ENCODE measurements at regions not wholly inside any gene's neighbourhood (a gene's known extent, or its start where the extent isn't known, plus 50 kb on each side); places are given as distances from the start of the nearest gene placed in this dataset.
"Not testable (repeated sequence)": the region's sequence is repeated elsewhere in the genome, so short reads cannot be mapped to it uniquely, and the experiment has no call there.

DNA sequence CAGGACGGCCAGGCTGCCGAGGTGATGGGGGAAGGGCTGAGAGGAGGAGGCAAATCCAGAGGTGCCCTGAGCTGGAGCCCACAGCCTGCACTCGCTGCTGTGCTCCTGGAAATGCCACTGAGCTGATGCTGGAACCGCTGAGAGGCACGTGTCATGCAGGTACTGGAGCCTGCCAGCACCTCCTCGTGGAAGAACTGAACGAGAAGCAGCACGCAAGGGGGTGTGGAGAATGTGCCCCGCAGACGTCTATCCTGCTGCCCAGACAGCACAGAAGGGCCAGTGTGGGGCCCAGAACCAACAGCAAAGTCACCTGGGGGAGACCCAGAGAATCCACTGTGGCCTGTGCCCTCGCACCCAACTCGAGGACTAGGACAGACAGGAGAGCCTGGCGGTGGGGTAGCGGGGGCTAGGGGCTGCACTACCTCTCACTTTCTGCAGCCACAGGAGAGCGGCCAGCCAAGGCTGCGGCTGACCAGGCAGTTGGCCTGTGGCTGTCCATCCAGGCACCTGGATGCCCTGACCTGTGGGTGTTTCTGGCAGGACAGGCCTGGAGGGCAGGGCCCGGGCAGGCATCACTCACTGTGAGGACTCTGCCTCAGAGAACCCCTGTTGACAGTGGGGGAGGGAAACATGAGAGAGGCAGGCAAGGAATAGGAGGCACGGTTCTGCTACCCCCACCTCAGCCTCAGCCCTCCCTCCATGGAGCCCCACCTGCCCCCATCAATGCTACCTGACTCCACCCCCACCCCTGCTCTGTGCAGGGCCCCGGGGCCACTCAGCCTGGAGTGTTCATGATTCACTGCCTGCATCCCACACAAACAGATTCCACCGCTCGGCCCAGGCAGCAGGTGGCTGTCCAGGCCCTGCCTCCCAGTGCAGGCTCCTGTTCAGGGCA, 213.1 kb downstream of the TBC1D2B start:
- no peak for DNase-seq
- TF ChIP-seq POLR2A (IDR thresholded peaks at IDR 0.05; ENCODE audit: low read length) (no peak), GATA1 (IDR thresholded peaks at IDR 0.05; ENCODE audit: low read depth, low read length) (no peak)

DNA sequence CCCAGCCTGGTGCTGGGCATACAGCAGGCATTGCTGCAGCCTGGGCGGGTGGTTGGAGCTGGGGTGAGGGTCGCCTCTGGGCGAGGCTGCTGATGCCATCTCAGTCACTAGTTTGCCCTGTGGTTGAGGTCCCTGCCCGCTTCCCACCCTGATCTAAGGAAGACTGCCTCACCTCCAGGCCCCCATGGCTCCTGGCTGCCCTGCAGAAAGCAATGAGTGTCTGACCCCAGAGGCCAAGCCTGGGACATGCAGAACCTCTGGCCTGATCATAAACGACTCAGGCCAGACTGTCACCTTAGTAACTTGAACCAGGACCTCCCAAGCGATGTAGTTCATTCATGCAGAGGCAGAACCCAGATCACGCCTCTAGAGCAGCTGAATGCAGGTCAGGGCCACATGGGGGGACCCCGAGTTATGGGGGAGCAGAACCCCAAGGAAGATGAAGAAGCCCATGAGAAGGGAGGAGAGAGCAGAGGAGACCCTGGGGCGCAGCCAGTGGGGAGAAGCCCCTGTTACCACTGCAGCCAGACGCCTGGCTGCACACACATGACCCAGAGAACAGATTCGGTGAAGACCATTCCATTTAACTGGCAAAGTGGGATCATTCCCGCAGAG, 213.9 kb downstream of the TBC1D2B start:
- no peak for DNase-seq
- TF ChIP-seq POLR2A (IDR thresholded peaks at IDR 0.05; ENCODE audit: low read length) (no peak), GATA1 (IDR thresholded peaks at IDR 0.05; ENCODE audit: low read depth, low read length) (no peak)

DNA sequence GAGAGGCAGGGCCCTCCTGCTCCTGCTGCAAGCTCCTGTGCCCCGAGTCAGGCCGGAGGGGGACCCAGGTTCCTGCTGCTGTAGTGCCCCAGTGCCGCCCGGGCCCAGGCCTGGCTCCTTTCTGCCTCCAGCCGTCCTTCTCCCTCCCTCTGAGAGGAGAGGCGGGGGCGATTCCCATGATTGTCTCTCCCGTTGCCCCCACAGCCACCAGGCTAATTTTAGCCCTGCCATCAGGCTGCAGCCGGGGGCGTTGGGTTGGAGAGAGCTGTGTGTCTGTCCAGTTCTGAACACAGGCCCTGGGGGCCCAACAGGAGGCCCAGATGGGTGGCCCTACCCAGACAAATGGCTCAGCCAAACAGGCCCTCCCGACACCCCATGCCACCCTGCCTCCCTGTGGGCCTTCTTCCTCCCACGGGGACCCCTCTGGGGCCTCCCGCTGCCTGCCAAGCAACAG, 214.8 kb downstream of the TBC1D2B start:
- no peak for DNase-seq
- TF ChIP-seq GATA1 (IDR thresholded peaks at IDR 0.05; ENCODE audit: low read depth, low read length), result no peak
- TF ChIP-seq POLR2A (IDR thresholded peaks at IDR 0.05; ENCODE audit: low read length), result no peak

DNA sequence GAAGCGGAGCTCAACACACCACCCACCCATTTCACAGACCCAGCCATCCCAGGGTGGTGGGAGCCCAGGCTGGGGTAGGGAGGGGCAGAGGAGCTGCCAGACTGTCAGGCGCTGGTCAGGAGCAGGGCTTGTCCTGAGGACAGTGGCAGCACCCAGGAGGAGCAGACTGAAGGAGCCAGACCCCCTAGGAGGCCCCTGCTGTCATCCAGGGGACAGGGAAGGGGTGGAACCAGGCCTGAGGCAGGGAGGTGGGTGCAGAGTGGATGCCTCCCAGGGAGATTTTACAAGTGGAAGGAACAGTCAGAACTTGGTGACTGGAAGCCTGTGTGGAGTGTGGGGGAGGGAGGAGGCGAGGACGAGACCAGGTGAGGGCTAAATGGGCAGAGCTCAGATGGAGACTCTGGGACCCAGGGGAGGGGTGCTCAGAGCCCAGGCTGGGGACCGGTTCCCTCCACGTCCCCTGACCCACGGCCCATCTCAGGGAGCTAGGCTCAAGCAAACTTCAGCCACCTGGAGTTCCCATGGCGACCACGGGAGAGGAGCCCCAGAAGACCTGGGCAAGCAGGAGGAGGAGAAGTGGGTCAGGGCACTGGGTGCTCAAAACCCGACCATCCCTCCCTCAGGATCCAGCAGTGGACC, 215.4 kb downstream of the TBC1D2B start:
- DNase-seq, result not testable (repeated sequence)

DNA sequence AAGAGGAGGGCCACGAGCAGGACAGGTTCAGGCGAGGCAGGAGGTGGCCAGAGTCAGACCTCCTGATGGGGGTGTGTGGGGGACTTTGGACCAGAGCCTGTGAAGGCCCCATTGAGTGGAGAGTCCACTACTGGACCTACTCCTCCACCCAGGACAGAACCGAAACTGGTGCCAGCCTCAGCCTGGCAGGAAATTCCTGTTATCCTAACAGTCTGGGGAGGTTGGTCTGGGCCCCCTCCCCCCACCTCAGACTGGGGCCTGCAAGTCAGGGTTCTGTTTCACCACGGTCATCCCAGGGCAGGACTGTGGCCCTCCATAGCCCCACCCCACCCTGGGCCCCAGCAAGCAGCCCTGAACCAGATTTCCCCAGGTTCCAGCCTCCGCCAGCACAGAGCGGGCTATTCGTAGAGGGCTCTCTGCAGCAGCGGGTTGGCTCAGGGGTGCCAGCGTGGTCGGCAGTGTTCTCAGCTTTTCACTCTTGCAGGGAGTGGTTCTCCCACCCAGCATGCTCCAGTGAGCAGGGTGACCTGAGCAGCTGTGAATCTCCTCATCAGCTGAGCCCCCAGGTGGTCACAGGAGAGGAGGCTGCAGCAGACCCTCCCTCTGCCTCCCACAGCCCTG, 217.3 kb downstream of the TBC1D2B start:
- TF ChIP-seq GATA1 (IDR thresholded peaks at IDR 0.05; ENCODE audit: low read depth, low read length), result no peak
- TF ChIP-seq POLR2A (IDR thresholded peaks at IDR 0.05; ENCODE audit: low read length), result no peak
- DNase-seq, result no peak

DNA sequence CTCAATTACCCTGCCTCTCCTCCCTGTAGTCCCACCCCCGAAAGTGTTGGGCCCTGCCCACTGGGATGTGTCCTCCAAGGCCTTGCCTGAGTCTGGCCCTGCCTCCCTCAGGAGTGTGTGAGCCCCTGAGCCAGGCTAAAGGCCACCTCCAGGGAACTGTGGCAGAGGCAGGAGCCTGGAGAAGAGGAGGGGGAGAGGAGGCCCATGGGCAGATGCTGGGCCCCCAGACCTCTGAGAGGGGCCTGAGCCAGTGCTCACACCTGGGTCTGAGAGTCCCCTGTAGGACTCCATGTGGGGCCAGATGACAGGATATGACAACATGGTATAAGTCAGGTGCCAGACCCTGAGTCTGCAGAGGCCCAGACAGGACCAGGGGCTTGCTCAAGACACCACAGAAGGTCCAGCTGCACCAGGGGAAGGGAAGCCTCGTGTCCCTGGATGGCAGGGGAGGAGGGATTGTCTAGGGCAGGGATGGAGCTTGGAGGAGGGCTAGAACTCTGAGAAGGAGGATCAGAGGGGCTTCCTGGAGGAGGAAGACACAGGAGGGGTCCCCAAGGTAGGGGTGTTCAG, 217.9 kb downstream of the TBC1D2B start:
- DNase-seq, result no peak

DNA sequence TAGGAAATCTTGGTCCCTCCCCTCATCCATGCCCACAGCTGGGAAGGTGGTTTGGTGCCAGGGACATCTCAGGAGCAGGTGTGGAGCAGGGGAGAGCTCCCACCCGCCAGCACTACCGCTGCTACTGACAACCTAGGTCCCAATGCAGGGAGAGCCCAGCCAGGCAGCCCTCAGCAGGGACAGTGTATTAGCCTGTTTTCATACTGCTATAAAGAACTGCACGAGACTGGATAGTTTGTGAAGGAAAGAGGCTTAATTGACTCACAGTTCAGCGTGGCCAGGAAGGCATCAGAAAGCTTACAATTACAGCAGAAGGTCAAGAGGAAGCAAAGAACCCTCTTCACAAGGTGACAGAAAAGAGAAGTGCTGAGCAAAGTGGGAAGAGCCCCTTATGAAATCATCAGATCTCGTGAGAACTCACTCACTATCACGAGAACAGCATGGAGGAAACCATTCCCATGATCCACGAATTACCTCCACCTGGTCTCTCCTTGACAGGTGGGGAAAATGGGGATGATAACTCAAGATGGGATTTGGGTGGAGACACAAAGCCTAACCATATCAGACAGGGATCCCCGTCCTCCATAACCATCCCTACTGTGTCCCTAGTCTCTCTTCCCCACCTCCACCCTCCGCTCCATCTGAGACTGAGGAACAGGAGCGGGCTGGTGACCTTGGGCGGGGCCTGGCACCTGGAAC, 218.6 kb downstream of the TBC1D2B start:
- DNase-seq, result no peak

More for the DNA sequence above, 217.9 kb downstream of the TBC1D2B start:
- no peak for TF ChIP-seq GATA1 (IDR thresholded peaks at IDR 0.05; ENCODE audit: low read depth, low read length)
- TF ChIP-seq POLR2A (IDR thresholded peaks at IDR 0.05; ENCODE audit: low read length), result no peak

DNA sequence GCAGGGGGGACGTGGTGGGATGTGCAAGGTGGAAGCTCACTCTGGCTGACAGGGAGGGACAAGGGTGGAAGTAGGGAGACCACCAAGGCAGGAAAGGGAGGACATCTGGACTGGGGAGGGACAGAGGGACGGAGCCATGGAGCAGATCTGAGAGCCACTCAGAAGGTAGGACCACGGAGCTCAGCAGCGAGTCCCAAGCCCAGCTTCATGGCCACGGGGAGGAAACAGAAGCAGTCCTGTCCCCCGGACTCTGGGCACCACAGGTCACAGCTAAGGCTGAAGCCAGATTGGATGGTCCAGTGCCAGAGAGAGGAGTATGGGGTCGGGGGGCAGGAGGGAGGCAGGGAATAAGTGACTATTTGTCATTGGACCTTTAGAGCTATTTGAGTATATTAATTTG, 220.1 kb downstream of the TBC1D2B start:
- DNase-seq, result no peak
- TF ChIP-seq GATA1 (IDR thresholded peaks at IDR 0.05; ENCODE audit: low read depth, low read length) (no peak), POLR2A (IDR thresholded peaks at IDR 0.05; ENCODE audit: low read length) (no peak)

More for the DNA sequence above, 218.6 kb downstream of the TBC1D2B start:
- no peak for TF ChIP-seq POLR2A (IDR thresholded peaks at IDR 0.05; ENCODE audit: low read length)
- no peak for TF ChIP-seq GATA1 (IDR thresholded peaks at IDR 0.05; ENCODE audit: low read depth, low read length)

DNA sequence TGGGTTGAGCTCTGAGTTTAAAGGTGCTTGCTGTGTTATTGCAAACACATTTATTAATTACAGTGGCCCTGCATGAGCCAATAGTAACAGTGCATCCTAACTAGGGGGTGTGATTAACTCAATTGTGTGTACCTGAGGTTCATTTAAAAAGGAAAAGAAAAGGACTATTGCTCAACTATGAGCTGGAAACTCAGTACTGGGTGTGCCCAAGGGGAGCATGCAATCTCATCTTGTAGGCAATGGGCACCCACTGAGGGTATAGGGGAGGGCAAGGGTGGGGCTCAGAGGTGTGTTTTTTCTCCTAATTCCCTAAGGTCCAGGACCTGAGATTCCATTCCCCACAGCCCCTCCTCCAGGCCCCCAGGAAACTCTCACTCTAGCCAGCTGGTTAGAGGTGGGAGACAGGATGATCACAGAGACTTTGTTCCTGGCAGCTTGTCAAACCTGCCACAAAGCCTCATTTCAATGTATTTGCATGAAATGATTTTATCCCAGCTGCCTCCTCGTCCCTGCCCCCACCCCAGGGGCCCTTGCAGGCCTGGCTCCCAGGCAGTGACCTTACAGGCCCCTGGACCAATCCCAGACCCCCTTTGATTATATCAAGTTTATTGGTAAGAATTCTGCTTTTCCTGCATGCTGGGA, 220.7 kb downstream of the TBC1D2B start:
- no peak for DNase-seq
- TF ChIP-seq POLR2A (IDR thresholded peaks at IDR 0.05; ENCODE audit: low read length) (no peak), GATA1 (IDR thresholded peaks at IDR 0.05; ENCODE audit: low read depth, low read length) (no peak)

DNA sequence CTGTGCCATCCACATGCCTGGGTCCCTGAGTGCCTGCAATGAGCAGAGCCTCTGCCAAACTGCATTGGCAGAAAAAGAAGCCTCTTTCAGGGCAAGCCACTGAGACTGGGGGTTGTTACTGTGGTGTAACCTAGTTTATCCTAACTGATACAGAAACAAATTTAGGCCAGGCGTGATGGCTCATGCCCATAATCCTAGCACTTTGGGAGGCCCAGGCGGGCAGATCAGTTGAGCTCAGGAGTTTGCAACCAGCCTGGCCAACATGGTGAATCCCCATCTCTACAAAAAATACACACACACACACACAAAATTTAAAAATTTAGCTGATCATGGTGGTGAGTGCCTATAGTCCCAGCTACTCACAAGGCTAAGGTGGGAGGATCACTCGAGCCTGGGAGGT, 221.6 kb downstream of the TBC1D2B start:
- TF ChIP-seq POLR2A (IDR thresholded peaks at IDR 0.05; ENCODE audit: low read length) (no peak), GATA1 (IDR thresholded peaks at IDR 0.05; ENCODE audit: low read depth, low read length) (no peak)

DNA sequence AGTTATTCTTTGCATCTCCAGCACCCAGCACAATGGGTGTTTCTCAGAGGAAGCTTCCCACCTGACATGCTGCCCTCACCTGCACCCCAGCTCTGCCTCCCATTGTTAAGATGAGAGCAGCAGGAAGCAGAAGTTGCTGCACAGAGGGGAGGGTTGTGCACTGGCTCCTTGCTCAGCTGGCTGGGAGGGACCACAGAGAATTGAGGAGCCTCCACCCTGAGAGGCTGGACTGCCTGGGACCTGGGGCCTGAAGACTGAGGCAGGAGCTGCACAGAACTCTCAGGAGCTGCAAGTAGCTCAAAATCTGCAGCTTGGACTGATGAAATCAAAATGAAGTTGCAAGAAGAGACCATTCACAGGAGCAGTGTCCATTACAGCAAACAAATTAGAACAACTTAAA, 222.3 kb upstream of the LINGO1 start:
- no peak for DNase-seq
- TF ChIP-seq GATA1 (IDR thresholded peaks at IDR 0.05; ENCODE audit: low read depth, low read length) (no peak), POLR2A (IDR thresholded peaks at IDR 0.05; ENCODE audit: low read length) (no peak)

More for the DNA sequence above, 221.6 kb downstream of the TBC1D2B start:
- no peak for DNase-seq

DNA sequence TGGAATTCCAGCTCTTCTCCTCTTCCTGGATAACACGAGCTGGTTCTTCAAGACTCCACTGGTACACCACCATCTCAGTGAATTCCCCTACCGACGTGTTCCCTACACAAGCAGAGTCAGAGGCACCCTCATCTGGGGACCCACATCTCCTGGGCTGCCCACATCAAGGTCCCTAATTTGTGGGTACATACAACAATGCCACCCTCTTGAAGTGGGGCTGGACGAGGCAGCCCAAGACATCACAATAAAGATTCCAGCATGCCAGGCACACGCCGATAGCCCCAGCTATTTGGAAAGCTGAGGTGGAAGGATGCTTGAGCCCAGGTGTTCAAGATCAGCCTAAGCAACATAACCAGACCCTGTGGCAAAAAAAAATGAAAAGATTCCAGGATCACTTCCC, 221.2 kb upstream of the LINGO1 start:
- no peak for TF ChIP-seq GATA1 (IDR thresholded peaks at IDR 0.05; ENCODE audit: low read depth, low read length)
- no peak for TF ChIP-seq POLR2A (IDR thresholded peaks at IDR 0.05; ENCODE audit: low read length)
- DNase-seq, result no peak

DNA sequence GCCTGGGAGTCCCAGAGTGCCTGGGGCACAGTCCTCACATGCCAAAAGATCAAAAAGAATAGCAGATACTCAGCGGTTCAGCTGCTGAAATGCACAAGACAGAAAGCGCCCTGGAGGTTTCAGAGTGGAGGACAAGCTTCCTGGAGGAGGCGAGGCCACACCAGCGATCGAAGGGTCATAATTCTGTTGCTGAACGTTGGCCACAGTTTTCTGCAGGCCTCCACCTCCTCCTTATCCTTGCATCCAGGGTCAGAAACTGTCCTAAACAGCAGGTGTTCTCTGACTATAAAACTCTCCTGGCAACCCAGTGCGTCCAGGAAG, 220.3 kb upstream of the LINGO1 start:
- TF ChIP-seq GATA1 (IDR thresholded peaks at IDR 0.05; ENCODE audit: low read depth, low read length) (no peak), POLR2A (IDR thresholded peaks at IDR 0.05; ENCODE audit: low read length) (no peak)
- DNase-seq, result no peak
